Neural progenitor cell (in vitro differentiated cells): ENCODE measurements at regions not wholly inside any gene's neighbourhood (a gene's known extent, or its start where the extent isn't known, plus 50 kb on each side); places are given as distances from the start of the nearest gene placed in this dataset.

ENCODE experiments used
- EZH2phosphoT487 ChIP-seq: fragments of 200-600 bp; sonication (generic); IDR thresholded peaks from 2 replicates; pipeline ENCODE4 v1.6.1; 2017; ENCODE audit warnings: antibody characterized with exemption
- TF ChIP-seq, protein P1 (sequence below): fragments of 200-600 bp; sonication (generic); IDR thresholded peaks from 2 replicates; pipeline ENCODE4 v1.5.1; 2017; ENCODE audit warnings: antibody characterized with exemption, mild to moderate bottlenecking

DNA sequence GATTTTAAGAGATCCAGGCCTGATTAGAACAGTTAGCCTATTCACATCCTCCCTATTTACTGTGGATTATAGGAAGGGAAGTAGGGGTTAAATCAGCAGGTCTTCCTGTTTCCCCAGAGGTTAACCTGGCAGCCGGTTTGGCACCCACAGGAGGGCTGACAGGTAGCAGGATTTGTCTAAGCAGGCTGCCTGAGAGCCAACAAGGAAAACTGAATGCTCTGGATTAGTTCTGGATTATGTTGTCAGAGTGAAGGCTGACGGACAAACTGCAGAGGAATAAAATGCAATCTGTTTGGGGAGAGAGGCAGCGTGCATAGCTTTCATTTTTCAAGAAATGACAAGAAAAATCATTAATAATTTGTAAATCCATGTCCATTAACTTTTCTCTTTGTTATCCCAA lies 397.1 kb upstream of the FAM241A start:
- TF ChIP-seq, protein P1, sequence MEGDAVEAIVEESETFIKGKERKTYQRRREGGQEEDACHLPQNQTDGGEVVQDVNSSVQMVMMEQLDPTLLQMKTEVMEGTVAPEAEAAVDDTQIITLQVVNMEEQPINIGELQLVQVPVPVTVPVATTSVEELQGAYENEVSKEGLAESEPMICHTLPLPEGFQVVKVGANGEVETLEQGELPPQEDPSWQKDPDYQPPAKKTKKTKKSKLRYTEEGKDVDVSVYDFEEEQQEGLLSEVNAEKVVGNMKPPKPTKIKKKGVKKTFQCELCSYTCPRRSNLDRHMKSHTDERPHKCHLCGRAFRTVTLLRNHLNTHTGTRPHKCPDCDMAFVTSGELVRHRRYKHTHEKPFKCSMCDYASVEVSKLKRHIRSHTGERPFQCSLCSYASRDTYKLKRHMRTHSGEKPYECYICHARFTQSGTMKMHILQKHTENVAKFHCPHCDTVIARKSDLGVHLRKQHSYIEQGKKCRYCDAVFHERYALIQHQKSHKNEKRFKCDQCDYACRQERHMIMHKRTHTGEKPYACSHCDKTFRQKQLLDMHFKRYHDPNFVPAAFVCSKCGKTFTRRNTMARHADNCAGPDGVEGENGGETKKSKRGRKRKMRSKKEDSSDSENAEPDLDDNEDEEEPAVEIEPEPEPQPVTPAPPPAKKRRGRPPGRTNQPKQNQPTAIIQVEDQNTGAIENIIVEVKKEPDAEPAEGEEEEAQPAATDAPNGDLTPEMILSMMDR, result no peak
- TF ChIP-seq EZH2phosphoT487, result no peak
